IPS-18c (cell line): ENCODE measurements at regions not wholly inside any gene's neighbourhood (a gene's known extent, or its start where the extent isn't known, plus 50 kb on each side); places are given as distances from the start of the nearest gene placed in this dataset.
"Not testable (repeated sequence)": the region's sequence is repeated elsewhere in the genome, so short reads cannot be mapped to it uniquely, and the experiment has no call there.

Experiments
- H3K4me3 ChIP-seq: 2 replicates; pipeline ENCODE4 v1.7.0; 2013; ENCODE audit warnings: low read depth, mild to moderate bottlenecking, low read length, moderate library complexity; ENCODE audit not compliant: insufficient read depth
- H3K9me3 ChIP-seq: one replicate; pipeline ENCODE4 v1.6.1; 2013; ENCODE audit warnings: mild to moderate bottlenecking, low read length, moderate library complexity; ENCODE audit not compliant: control insufficient read depth, insufficient read depth

DNA sequence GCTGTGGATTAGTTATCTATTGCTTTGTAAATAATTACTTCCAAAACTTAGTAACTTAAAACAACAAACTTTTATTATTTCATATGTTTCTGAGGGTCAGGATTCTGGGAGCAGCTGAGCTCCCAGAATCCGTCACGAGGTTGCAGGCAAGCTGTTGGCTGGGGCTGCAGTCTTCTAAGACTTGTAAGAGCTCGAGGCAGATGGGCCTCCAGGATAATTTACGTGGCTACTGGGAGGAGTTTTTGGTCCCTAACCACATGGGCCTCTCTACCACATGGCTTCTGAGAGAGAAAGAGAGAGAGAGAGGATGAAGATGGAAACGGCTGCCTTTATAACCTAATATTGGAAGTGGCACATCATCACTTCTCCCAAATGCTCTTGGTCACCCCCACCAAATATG is 64.9 kb upstream of the SULF2 start:
- H3K9me3 ChIP-seq = no peaks in the 10 kb centered on the region
- no peak overlapping the region for H3K4me3 ChIP-seq

DNA sequence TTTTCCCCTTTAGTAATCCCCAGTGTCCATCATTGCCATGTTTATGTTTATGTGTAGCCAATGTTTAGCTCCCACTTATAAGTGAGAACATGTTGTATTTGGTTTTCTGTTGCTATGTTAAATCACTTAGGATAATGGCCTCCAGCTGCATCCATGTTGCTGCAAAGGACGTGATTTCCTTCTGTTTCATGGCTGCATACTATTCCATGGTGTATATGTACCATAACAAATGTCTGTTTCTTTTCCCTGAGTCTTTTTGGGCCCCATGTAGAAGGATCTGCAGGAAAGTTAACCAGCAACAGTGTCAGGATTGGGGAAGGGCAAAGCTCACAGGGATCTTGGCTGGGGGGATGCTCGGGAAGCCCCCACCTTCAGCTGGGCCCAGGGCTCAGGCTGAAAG is 64.3 kb upstream of the SULF2 start:
- H3K9me3 ChIP-seq = no peaks in the 10 kb centered on the region

DNA sequence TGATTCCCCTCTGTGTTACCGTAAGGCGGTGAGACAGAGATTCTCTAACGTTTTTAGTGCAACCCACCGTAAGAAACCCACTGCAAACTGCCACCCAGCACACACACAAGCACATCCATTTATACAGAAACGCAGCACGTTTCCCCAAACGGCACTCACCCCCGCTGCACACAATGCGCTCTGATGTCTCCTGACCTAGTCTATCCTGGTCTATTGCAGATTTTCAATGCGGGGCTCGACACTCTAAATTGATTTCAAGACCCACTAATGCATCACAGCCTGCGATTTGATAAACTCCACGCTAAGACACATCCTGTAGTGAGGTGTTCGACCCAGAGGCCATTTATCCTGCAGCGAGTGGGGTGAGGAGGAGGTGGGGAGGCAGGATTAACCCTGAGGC is 63.7 kb upstream of the SULF2 start:
- H3K4me3 ChIP-seq = no peak overlapping the region
- H3K9me3 ChIP-seq = no peaks in the 10 kb centered on the region

More for the DNA sequence above, 64.3 kb upstream of the SULF2 start:
- H3K4me3 ChIP-seq = no peak overlapping the region

DNA sequence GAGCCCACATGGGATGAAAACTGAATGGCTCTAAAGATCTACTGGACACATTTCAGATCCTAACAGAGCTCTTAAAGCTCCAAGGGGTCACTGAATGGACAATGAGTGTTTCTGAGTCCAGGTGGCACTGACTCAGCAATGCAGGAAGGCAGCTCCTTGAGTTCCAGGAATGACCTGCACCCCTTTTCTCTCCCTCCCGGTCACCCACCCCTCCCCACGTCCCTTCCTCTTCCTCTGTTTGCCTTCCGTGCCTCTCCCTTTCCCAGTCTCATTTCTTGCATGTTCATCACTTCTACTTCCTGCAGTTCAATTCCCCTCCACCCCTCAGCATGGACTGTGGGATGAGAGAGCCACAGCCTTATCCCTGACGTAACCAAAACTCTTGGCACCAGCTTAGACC is 63.3 kb upstream of the SULF2 start:
- H3K4me3 ChIP-seq, H3K9me3 ChIP-seq: not testable (repeated sequence)

DNA sequence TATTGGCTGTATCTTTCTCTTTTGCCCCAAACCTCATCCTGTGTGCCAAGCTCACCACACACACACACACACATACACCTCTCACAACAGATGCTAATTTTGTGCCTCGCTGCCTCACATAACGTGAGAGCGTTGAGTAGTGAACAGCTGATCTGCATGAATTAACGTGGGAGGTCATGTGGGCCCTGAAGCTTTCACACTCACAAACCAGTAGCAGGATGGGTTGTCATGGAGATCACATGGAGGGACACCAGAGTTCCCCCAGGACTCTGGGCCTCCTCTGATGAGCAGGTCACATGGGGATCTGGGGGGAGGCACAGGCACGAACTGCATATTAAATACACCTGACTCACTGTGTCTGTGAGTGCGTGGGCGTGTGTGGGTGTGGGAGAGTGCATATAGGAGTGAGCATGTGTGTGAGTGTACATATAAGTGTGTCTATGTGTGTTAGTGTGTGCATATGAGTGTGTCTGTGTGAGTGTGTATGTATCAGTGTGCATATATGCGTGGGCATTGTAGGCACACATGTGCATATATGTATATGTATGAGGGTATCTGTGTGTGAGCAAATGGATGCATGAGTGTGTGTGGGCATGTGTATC is 62.7 kb upstream of the SULF2 start:
- no peak overlapping the region for H3K4me3 ChIP-seq
- H3K9me3 ChIP-seq = no peaks in the 10 kb centered on the region

DNA sequence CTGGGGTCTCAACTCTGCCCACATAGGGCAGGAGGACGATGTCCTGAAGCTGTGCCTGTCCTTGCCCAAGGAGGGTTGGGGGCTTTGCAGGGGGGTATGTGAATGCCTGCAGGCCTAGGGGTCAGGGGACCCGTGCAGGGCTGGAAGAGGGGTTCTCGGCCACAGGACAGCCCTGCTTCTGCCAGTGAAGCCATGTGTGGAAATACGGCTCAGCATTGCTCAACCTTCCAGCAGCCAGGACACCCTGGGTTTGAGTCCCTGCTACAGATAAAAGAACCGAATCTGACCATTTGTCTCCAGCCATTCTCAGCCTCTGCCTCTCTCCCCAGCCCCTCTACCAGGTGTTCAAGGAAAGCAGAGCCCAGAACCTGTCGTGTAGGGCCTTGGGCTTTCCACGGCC is 61.9 kb upstream of the SULF2 start:
- not testable (repeated sequence) for H3K9me3 ChIP-seq, H3K4me3 ChIP-seq

DNA sequence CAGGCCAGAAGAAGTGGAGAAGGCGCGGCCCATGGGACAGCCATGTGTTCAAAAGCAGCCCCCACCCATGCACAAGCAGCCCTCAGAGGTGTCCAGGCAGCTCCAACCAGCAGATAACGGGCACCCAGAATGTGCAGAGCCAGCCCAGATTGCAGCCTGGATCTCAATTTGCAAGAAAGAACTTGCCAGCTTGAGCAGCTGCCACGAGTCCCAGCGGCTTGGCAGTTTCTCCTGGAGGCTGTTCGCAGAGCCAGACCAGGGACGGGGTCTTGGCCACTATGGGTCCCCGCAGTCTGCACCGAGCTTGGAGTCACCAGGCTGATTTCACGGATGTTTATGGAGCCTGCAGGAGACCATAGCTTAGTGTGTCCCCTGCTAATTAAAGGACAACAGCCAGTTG is 61.4 kb upstream of the SULF2 start:
- H3K4me3 ChIP-seq, H3K9me3 ChIP-seq: not testable (repeated sequence)

DNA sequence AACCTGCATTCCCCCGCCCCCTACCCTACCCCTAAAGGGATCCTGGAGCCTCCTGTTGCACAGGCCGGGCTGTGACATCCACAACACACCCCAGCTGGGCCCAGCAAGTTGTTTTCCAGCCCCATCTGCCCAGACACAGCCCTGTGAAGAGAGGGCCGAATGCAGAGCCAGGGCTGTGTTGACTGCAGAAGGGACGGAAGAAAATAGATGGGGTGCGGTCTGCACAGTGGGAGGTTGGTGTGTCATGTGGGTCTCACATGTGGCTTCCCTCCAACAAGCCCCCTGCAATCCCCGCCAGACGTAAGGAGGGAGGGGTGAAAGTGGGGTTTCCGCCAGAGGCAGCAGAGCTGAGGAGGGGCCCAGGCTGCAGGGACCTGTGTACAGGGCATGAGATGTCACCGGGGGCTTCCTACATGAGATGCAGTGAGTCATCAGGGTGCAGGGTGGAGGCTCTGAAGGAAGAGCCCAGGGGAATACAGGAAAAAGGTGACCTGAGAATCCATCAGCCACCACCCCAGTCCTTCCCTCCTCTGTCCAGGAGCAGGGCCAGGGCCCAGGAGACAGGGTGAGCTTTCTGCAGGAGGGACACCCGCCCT is 60.2 kb upstream of the SULF2 start:
- H3K9me3 ChIP-seq, H3K4me3 ChIP-seq: not testable (repeated sequence)

DNA sequence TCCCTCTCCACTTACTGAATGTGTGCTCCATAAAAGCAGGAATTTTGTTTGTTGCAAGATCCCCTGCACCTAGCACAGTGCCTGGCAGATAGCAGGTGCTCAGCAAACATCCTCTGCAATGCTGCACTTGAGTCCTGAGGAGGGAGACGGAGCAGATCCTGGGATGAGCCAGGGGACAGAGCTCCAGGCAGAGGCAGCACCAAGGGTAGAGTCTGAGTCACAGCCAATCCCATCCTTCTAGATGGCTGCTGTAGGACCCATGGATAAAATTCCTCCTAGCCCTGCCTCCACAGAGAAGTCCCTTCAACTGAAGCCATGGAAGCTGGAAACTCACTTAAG is 59.3 kb upstream of the SULF2 start:
- not testable (repeated sequence) for H3K4me3 ChIP-seq, H3K9me3 ChIP-seq

DNA sequence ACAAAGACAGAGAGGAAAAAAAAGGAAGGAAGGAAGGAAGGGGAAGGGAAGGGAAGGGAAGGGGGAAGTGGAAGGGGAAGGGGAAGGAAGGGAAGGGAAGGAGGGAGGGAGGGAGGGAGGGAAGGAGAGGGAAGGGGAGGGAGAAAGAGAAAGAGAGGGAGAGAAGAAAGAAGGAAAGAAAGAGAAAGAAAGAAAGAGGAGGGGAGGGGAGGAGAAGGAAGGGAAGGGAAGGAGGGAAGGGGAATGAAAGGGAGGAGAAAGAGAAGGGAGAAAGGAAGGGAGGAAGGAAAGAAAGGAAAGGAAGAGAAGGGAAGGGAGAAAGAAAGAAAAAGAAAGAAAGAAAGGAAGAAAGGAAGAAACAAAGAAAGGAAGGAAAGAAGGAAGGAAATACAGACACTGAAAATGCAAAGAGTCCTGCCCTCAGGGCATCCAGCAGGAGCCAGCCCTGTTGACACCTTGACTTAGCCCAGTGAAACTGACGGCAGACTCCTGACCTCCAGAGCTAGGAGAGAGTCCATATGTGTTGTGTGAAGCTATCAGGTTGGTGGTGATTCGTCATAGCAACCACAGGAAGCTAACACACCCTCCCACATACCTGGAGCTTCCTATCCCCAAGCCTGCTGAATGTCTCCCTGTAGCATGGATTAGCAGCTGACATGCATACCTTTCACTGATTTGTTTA is 58.7 kb upstream of the SULF2 start:
- no peaks in the 10 kb centered on the region for H3K9me3 ChIP-seq
- no peak overlapping the region for H3K4me3 ChIP-seq

DNA sequence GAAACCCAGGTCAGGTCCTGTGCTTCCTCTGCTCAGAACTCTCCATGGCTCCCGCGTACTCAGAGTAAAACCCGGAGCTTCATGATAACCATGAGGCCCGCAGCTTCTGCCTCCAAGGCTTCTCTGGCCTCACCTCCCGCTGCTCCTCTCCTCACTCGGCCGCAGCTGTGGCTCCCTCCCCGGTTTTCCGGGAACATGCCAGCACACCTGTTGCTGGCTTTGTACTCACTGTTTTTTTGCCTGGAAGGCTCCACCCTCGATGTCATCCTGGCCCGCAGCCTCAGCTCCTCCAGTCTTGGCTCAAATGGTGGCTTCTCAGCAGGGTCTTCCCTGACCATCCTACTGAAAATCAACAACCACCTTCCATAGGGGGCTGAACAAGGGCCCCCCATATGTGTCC is 57.7 kb upstream of the SULF2 start:
- H3K4me3 ChIP-seq, H3K9me3 ChIP-seq: not testable (repeated sequence)

DNA sequence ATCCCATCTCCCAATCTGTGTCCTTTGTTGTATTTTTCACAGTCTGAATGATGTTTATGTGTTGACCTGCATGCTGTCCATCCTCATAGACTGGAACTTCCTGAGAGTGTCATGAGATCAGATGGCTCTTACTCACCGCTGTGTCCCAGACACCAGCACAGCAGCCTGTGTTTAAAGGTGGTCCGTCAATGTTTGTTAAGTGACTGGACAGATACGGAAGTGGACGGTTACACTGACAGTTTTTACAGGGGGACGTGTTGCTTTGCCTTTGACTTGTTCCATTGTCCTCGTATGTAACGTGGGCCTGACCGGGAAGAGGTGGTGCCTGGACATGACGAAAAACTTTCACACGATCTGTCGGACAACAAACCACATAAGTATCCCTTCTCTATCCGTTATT is 56.7 kb upstream of the SULF2 start:
- not testable (repeated sequence) for H3K9me3 ChIP-seq, H3K4me3 ChIP-seq

DNA sequence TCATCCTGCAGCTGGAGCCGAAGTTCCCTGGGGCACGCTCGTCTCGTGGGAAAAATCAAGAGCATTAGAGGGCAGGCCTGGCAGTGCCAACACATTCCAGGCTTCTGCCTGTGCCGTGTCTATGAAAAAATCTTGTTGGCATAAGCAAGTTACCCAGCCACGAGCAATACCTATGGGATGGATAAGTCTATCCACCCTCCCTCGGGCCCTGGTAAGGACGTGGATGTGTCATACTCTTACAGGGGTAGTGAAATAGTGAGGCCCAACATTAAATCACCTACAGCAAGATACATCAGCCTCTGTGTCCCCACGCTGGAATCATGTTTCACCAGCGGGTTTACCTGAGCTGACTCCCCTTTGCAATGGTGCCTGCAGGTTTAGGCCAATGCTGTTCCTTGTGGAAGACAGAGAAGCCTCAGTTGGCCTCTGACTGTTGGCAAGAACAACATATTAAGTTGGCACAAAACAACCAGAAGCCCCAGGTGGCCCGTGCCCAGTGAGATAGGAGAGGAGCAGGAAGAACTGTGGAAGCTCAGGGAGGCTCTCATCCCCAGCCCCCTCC is 51.1 kb upstream of the SULF2 start:
- H3K4me3 ChIP-seq, H3K9me3 ChIP-seq: not testable (repeated sequence)
